Stimulated activated CD4-positive, alpha-beta T cell treated with anti-CD3 and anti-CD28 coated beads, TNF-alpha, amount 100 ng/mL, for 1 hour (primary cell): ENCODE measurements at regions not wholly inside any gene's neighbourhood (a gene's known extent, or its start where the extent isn't known, plus 50 kb on each side); places are given as distances from the start of the nearest gene placed in this dataset.

Source experiments
- DNase-seq, 3 donors: peaks; one replicate each; pipeline ENCODE4 v3.0.0-alpha.2; 2020; ENCODE audit warnings: low read depth in 3 of 3, low spot score in 1 of 3

DNA sequence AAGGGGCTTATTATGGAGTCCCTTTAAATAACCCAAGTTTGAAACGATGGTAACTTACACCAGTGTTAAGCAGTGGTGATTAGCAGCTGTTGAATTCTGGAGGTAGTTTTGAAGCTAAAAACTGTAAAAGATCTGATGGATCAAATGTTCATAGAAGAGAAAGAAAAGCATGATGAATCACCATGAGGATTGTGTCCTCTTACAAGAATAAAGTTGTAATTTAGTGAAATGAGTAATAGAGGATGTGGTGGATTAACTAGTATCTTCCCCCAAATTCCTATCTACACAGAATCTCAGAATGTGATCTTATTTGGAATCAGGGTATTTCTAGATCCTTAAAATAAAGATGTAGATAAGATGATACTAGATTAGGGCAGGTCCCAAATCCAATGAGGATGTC, 1138.2 kb upstream of the TMEFF2 start:
- DNase-seq, result no peak

DNA sequence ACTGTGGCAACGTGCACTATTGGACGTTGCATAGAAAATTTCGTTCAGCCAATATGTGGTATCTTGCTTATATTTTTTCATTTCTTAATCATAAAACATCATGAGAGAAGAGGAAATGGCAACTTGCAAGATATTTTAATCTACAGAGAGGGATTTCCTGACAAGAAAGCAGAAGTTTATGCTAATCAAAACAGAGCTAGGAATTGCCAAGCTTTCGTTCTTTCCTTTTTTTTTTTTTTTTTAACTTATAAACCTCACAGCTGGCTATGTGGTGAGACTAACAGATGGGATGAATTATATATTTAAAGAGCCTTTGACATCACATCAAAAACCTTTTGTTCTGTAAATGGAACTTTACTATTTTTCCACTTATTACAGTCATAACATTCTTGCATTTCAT, 1136.9 kb upstream of the TMEFF2 start:
- DNase-seq, result no peak

DNA sequence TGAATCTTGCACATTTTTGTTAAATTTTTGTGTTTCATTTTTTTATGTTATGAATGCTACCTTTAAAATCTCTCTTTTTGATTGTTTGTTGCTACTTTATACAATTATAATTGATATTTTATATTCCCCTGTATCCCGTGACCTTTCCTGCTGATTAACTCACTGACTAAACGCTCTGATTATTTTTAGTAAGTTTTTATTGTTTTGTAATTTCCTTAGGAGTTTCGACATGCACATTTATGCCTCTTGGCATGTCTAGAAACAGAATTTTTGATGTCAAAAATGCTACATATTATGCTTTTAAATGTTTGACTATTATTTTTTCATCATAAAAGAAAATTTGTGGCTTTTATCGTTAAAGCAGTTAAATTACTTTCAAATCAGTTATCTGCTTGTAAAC, 1131.6 kb upstream of the TMEFF2 start:
- DNase-seq, result no peak

DNA sequence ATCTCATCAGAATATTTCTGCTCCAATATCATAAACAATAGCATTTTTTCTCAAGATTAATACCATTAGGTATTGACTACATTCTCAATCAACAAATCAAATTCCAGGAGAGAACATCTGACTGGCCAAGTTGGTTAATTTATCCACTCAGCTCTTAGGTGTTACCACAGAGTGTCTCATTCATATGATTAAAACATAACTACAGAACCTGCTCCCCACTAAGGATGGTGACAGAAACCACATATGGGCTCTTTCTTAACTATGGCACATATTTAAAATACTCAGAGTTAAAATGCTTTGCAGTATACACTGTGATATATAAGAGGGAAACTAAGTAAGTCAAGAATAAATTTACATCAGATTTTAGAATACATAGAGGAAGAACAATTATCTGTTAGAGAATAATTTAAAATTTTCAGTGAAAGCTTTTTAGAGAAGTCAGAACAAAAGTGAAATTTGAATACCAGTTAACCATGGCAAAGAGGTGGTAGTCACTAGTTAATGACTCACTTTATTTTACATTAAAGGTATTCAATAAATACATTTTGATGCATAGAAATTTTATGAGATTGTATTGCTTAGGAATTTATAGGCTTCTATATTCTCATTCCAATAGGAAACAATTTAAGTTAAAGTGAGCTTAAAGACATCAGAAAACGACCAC, 1120.8 kb upstream of the TMEFF2 start:
- DNase-seq, result no peak

DNA sequence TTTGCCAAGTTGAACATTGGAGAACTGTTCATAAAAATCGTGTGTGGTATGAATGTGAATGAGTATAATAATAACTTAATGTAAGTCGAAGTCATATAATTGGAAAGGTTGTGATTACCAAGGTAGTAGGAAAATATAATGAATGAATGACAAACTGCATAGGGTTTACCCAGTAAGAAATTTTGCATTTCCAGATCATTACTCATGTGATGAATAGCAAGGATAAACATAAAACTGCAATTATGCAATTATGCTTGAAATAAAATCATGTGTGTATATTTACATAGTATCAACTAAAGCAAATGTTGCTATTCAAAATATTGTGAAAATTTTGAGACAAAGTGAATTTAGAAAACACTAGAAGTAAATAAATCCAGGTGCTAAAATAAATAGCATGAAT, 1108.7 kb upstream of the TMEFF2 start:
- DNase-seq, result no peak

DNA sequence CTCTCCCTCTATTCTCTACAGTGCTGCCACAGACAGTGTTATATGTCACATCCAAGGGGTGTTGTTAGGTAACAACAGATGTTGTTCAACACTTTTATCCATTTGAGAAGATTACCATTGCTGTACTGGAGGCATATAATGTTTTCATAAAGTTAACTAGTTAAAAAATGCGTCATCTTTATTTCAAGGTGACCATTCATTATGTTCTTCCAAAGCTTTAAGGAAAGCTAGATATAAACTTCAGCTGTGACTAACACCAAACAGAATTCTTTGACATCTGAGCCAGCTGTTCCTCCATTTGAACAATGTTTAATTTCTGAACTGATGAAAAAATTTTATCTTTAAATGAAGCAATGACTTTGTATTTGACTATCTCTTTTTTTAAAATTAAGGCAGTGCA, 1099.6 kb upstream of the TMEFF2 start:
- no peak for DNase-seq

DNA sequence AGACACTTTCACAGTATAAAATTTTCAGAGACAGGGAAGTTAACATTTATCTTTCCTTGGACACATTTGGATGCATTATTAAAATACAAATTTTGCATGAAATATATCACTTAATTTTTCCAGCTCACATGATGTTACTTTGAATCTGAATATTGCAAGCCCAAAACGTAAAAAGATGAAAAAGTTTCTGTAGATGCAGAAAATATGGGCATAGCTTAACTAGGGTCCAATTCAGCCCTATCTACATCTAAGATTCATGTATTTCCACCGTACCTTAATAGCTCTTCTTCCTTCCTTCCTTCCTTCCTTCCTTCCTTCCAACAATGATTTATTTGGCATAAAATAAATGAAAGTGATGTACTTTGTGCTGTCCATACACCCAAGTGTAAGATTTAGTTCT, 1084.6 kb upstream of the TMEFF2 start:
- DNase-seq, result no peak

DNA sequence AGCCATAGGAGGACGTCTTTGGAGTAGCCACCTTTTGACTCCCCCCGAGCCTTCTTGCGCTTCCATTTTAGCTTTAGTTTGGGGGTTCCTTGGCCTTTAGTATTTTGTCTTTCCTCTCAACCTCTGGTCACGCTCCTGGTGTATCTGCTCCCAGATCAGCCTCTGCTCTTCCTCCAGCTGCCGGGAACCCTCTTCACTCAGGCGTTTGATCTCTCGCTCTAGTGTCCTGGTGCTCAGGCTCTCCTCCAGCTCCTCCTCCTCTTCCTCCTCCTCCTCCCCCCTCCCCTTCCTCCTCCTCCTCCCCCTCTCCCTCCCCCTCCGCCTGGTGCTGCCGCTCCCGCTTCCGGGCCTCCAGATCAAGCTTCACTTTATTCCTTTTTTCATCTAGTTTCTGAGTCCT, 1082.3 kb upstream of the TMEFF2 start:
- DNase-seq, result no peak

DNA sequence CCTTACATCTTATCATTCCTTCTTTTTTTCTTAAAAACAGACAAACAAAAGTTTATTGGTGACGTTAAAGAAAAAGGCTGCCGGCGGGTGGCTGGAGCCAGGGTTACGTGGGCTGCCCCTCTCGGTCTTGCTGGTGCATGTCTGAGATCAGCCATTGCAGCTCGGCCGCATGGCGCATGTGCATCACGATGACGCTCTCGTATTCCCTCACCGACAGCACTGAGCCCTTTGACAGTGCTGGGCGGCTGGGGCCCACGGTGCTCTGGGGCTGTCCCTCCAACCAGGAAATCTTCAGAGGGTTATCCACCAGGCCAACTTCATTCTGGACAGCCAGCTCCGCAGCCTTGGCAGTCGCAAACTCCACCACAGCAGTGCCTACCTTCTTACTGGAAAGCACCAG, 1081.8 kb upstream of the TMEFF2 start:
- no peak for DNase-seq

DNA sequence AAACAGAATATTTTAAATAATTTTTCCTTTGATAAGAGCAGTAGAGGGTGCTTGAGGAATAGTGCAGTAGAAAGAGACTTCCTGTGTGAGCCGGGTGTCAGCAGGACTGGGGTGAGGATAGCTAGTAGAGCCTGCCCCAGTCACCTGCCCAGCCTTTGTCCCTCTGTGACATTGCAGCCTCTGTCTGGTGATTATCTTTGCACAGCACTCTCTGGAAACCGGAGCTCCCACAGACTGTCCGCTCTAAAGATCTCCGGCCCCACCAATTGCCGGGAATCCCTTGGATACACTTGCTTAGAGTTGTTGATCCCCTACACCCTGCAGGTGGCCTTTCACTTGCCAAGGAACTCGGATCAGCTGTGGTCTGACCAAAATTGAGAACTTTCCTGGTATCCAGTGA, 1081.3 kb upstream of the TMEFF2 start:
- no peak for DNase-seq

DNA sequence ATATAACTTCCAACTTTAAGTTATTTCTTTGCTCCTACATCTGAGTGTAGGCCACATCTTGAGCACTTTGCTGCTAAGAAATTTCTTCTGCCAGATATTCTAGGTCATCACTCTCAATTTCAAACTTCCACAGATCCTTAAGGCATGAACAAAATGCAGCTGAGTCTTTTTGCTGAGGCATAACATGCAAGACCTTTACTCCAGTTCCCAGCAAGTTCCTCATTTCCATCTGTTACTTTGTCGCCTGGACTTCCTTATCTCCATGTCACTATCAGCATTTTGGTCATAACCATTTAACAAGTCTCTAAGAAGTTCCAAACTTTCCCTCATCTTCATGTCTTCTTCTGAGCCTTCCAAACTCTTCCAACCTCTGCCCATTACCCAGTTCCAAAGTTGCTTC, 1077.3 kb upstream of the TMEFF2 start:
- DNase-seq, result no peak

DNA sequence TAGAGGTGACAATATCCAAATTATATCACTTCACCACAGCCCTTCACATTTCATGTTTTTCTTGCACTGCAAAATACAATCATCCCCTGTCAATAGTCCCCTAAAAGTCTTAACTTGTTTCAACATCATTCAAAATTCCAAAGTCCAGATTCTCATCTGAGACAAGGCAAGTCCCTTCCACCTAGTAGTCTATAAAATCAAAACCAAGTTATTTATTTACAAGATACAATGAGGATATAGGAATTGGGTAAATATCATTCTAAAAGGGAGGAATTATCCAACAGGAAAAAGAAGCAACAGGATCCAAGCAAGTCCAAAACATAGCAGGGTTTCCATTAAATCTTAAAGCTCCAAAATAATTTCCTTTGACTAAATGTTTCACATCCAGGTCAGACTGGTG, 1076.1 kb upstream of the TMEFF2 start:
- DNase-seq, result no peak

DNA sequence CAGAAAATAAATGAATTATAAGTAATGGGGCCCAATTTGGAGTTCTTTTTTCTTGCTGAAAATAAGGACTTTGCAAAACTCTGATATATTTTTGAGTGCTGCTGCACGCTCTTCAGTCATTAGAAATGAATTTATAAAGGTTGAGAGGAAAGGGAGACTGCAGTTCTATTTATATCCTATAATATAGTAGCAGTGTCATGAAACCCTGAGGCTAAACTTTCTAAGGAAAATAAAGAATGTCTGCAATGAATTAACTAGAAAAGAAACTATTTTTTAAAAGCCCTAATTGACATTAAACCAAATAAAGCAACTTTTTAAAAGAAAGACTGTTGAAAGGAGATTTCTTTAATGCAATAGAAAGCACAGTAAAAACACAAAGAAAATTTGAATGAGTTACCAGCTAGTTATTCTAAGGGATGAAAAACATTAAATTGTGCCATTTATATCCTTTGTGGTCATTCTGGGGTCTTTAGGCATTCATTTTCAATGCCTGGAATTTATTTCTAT, 1072.8 kb upstream of the TMEFF2 start:
- DNase-seq, result no peak

DNA sequence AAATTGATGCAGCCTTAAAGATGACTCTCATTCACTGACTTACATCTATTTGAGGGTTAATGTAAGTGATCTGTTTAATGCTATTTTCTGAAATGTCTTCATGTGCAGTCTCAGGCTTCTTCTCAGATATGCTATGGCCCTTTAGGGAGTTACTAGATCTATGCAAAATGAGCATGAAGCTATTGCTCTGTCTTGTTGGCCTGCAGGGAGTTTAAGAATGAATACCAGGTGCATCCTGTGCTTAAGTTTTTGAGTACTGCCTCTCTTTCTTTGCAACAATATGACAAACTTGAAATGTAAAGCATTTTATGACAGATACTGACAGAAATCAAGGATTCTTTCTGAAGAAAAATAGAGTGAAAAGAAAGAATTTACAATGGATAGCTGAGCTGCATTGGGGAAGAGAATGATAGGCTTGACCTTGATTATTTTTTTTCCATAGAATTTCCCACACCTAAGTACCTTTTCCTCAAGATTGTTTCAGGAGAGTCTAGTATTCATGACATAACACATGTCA, 1058.3 kb upstream of the TMEFF2 start:
- DNase-seq, result no peak

DNA sequence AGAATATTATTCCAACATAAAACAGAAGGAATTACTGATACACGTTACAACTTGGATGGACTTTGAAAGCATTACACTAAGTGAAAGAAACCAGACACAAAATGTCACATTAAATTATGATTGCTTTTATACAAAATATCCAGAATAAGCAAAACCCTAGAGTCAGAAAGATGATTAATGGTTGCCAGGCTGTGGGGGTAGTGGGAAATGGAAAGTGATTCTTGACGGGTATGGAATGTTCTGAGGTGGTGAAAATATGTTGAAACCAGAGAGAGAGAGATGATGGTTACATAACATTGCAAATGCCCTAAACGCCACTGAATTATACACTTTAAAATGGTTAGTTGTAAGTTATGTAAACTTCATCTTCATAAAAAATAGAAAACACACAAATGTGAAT, 1057.2 kb upstream of the TMEFF2 start:
- DNase-seq, result no peak

DNA sequence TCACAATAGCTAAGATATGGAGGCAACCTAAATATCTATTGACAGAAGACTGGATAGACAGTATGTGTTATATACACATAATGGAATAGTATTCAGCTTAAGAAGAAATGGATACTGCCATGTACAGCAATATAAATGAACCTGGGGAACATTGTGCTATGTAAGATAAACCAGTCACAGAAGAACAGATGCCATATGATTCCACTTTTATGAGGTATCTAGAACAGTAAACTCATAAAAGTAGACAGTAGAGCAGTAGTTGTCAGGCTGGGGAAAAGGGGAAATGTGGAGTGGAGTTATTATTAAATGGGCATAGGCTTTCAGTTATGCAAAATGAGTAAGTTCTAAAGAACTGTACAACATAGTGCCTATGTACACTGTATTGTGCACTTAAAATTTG, 1055.7 kb upstream of the TMEFF2 start:
- DNase-seq, result no peak

DNA sequence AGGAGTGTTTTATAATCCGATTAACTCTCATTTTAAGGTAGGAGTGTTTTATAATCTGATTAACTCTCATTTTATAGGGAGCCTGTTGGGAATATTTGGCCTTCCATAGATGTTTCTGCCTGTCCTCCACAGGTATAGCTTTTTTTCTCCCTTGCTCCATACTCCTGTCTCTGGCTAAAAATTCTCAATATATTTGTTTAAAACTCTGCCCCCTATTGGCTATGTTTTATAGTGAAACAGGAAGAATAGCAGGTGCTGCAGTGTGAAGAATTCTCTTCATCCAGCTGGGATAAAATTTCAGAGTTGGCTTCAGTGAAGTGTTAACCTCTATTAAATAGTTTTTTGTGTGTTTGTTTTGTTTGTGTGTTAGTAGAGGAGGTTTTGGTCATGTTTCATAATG, 1046.0 kb upstream of the TMEFF2 start:
- no peak for DNase-seq

DNA sequence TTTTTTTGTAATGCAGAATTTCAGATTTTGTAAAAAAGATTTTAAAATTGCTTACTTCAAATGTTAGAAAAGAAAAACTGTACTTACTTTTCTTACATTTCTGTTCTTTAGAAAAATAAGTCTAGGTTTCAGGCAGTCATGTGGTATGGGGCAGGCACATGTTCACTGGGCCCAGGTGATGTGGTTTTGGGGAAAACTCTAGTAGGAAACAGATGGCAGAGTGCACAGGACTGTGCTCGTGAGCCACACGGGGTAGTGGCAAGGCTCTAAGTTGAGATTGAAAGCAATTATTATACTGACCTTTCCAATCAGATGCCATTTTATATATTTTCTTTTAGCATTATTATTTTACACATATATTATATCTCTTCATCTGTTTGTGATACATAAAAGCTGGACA, 1036.9 kb upstream of the TMEFF2 start:
- DNase-seq, result no peak

DNA sequence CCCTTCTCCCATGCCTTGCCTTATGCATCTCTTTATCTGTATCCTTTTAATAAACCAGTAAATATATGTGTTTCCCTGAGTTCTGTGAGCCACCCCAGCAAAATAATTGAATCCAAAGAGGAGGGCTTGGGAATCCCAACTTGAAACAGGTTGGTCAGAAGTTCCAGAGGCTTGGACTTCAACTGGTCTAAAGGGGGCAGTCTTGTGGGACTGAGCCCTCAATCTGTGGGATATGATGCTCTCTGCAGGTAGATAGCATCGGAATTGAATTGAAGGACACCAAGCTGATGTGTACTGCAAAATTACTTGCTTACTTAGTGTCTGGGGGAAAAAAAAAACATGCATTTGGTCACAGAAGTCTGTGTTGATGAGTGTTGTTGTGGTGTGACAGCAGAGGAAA, 1033.5 kb upstream of the TMEFF2 start:
- DNase-seq, result no peak

DNA sequence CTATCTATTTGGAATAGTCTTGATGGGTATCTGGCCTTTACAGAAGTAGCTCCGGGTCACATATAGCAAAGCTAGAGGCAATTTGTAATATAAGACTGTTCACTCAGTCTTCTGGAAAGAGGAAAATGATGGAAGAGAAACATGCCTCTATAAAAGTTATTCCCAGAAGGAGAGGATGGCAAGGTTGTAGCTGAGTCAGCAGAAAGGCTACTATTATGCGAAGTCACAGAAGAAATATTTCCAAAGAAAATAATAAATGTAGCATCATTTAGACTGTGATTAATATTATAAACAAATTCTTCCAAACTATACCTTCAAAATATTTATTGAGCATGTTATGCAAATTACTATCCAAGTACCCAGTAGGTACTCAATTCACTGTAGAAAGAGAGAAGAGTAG, 1027.7 kb upstream of the TMEFF2 start:
- DNase-seq, result no peak

DNA sequence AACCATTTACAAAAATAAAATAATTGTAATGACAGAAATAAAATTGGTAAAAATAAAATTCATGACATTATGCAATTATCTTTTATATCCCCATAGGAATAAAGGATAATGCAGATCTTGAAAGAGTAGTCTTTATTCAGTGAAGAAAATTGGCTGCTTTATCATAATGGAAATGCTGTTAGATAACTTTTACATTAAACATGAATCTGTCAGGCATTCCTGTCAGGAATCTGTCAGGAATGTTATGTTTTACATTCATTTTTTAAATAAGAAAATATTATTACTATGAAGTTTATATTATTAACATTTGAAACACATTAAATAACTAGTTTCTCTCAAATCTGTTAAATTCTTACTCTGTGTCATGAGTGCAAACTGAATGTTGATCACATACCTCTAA, 1024.7 kb upstream of the TMEFF2 start:
- no peak for DNase-seq

DNA sequence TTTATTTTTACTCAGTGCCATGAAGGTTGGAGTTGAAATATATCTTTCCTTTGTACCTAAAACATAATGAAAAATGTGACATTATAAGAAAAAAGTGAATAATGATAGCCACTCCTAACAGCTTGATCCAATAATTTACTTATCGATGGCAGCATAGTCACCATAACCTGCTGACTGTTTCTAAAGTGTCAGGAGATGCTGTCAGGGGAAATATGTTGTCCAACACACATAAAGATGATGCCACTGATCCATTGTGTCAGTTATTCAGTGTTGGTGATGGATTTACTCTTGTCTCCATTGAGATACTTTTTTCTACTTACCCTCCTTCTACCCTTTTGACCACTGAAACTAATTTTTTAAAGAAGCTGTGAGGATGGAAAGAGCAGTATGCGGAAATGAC, 1006.9 kb upstream of the TMEFF2 start:
- DNase-seq, result no peak

DNA sequence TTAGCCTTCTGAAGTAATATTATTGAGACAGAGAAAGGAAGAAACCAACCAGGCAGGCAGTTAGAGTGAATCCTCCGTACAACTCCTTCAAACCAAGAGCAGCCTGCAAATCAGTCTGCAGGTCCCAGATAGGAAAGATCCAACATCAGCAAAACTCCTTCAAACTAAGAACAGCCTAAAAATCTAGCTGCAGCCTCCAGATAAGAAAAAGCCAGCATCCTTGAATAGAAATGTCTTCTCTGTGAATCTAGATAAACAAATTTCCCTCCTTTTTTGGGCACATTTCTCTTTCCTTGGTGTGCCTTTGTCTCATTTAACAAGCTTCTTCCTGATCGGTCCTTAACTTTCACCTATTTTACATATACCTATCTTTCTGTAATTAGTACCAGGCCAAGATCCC, 1004.6 kb upstream of the TMEFF2 start:
- no peak for DNase-seq
